ENCODE measurements at regions not wholly inside any gene's neighbourhood (a gene's known extent, or its start where the extent isn't known, plus 50 kb on each side); places are given as distances from the start of the nearest gene placed in this dataset.

GRCh38 chr10:52446391-52446790 is 132.3 kb downstream of the DKK1 start:
- H3K36me3 ChIP-seq (ENCODE audit: insufficient read depth, low read length): no peaks in the 10 kb centered on the region
- H4K20me1 ChIP-seq (ENCODE audit: insufficient read depth): no peaks in the 10 kb centered on the region
- no peak overlapping the region for H3K27ac ChIP-seq (ENCODE audit: low read length)
- no peak for TF ChIP-seq REST (IDR thresholded peaks at IDR 0.05; ENCODE audit: borderline replicate concordance)
- no peak for TF ChIP-seq EZH2 (IDR thresholded peaks at IDR 0.05; ENCODE audit: borderline replicate concordance, insufficient read depth, low read length, poor library complexity, severe bottlenecking)
- no peak for TF ChIP-seq EP300 (conservative IDR thresholded peaks at IDR 0.05; ENCODE audit: poor library complexity, severe bottlenecking)
- TF ChIP-seq, protein P1, sequence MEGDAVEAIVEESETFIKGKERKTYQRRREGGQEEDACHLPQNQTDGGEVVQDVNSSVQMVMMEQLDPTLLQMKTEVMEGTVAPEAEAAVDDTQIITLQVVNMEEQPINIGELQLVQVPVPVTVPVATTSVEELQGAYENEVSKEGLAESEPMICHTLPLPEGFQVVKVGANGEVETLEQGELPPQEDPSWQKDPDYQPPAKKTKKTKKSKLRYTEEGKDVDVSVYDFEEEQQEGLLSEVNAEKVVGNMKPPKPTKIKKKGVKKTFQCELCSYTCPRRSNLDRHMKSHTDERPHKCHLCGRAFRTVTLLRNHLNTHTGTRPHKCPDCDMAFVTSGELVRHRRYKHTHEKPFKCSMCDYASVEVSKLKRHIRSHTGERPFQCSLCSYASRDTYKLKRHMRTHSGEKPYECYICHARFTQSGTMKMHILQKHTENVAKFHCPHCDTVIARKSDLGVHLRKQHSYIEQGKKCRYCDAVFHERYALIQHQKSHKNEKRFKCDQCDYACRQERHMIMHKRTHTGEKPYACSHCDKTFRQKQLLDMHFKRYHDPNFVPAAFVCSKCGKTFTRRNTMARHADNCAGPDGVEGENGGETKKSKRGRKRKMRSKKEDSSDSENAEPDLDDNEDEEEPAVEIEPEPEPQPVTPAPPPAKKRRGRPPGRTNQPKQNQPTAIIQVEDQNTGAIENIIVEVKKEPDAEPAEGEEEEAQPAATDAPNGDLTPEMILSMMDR (IDR thresholded peaks at IDR 0.05; ENCODE audit: poor library complexity, severe bottlenecking): no peak
- no peak for TF ChIP-seq RAD21 (conservative IDR thresholded peaks at IDR 0.05)
- no peak for TF ChIP-seq TAF1 (IDR thresholded peaks at IDR 0.05; ENCODE audit: low read depth)
- TF ChIP-seq POLR2AphosphoS5 (IDR thresholded peaks at IDR 0.05): no peak
- no peak for TF ChIP-seq SMC3 (conservative IDR thresholded peaks at IDR 0.05; ENCODE audit: poor library complexity)
- TF ChIP-seq MXI1 (conservative IDR thresholded peaks at IDR 0.05; ENCODE audit: poor library complexity, severe bottlenecking): no peak
- no peaks in the 10 kb centered on the region for H3K79me2 ChIP-seq (replicated peaks; ENCODE audit: insufficient read depth, low read length)
- H3K4me3 ChIP-seq (ENCODE audit: low read length): no peak overlapping the region
- no peaks in the 10 kb centered on the region for H3K9me2 ChIP-seq (ENCODE audit: insufficient read depth, low read length)
- no peak overlapping the region for H3K4me2 ChIP-seq (ENCODE audit: low read length)
- H3K9me3 ChIP-seq (ENCODE audit: low read length): no peaks in the 10 kb centered on the region
- no peaks in the 10 kb centered on the region for H3F3A ChIP-seq (ENCODE audit: insufficient read depth, low read length, poor library complexity, severe bottlenecking)
- no peak overlapping the region for H3K9ac ChIP-seq (ENCODE audit: low read length)
- H2AFZ ChIP-seq (ENCODE audit: low read depth, low read length): no peak overlapping the region
- H3K27me3 ChIP-seq (ENCODE audit: insufficient read depth, low read depth, low read length): no peaks in the 10 kb centered on the region

DNA sequence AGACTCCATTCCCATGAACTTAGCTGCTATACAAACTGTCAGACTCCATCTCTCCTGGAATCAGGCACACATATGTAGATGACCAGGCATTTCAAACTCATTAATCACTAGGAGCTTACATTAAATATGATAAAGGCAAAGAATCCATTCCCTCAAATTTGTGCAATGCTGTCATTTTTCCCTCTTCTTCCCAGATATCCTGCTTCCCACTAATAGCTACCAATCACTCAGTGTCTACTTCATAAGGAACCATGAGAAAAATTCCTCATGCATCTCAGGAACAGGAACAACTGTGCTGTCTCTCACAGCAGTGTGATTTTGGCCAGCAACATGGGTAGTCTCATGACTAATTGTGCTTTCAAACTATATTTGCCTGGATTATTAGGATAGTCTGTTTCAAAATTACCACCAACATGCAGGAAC is 133.9 kb downstream of the DKK1 start:
- no peaks in the 10 kb centered on the region for H3K79me2 ChIP-seq (replicated peaks; ENCODE audit: insufficient read depth, low read length)
- H3K4me2 ChIP-seq (ENCODE audit: low read length): no peak overlapping the region
- H4K20me1 ChIP-seq (ENCODE audit: insufficient read depth): no peaks in the 10 kb centered on the region
- no peak overlapping the region for H3K27ac ChIP-seq (ENCODE audit: low read length)
- no peaks in the 10 kb centered on the region for H3K9me2 ChIP-seq (ENCODE audit: insufficient read depth, low read length)
- no peak overlapping the region for H2AFZ ChIP-seq (ENCODE audit: low read depth, low read length)
- H3K4me3 ChIP-seq (ENCODE audit: low read length): no peak overlapping the region
- H3K9ac ChIP-seq (ENCODE audit: low read length): no peak overlapping the region
- no peaks in the 10 kb centered on the region for H3K9me3 ChIP-seq (ENCODE audit: low read length)
- no peaks in the 10 kb centered on the region for H3K27me3 ChIP-seq (ENCODE audit: insufficient read depth, low read depth, low read length)
- H3F3A ChIP-seq (ENCODE audit: insufficient read depth, low read length, poor library complexity, severe bottlenecking): no peaks in the 10 kb centered on the region
- H3K36me3 ChIP-seq (ENCODE audit: insufficient read depth, low read length): no peaks in the 10 kb centered on the region
- peak; percentile 91 for TF ChIP-seq REST (IDR thresholded peaks at IDR 0.05; ENCODE audit: borderline replicate concordance)
- TF ChIP-seq, protein P1 (IDR thresholded peaks at IDR 0.05; ENCODE audit: poor library complexity, severe bottlenecking): no peak

All from neural cell (in vitro differentiated cells).